ENCODE measurements at regions not wholly inside any gene's neighbourhood (a gene's known extent, or its start where the extent isn't known, plus 50 kb on each side); places are given as distances from the start of the nearest gene placed in this dataset.

GRCh38 chr6:90811596-90812226 is 224.8 kb upstream of the MAP3K7 start:
- no peak for ATAC-seq
- intact Hi-C loops (cut with DNase I, micrococcal nuclease): no loop called here
- DNase-seq: no peak

- ATAC-seq (no peak), DNase-seq (no peak)
- intact Hi-C loops (cut with DNase I, micrococcal nuclease): no loop called here
Observed at GRCh38 chr6:90809035-90809434, 222.2 kb upstream of the MAP3K7 start.

GRCh38 chr6:90807791-90808701 is 221.2 kb upstream of the MAP3K7 start:
- ATAC-seq: no peak
- no peak for DNase-seq
- intact Hi-C loops (cut with DNase I, micrococcal nuclease): no loop called here

DNA sequence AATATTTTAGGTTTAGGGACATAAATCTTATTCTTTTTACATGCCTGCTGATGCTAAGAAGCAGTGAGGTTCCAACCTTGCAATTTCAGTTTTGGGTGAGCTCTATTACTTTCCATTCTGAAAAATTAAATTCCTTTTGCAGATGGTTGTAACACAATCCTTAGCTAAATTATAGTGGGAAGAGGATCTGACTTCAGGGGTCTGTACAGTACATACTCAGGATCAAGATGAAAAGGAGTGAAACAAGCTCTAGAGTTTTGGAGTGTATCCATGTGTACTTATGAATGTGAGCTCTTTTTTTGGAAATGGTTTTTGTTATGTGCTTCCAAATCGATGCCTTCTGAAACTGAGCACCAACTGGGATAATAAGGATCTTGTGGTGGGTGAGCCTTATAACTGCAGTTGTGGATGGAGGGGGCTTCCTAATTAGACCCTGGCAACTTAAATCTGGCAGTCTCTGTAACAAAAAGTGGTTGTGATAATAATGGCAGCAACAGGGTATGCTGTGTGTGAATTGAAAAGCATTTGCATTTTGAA is 218.8 kb upstream of the MAP3K7 start:
- DNase-seq (no peak), ATAC-seq (no peak)
- intact Hi-C loops (cut with DNase I, micrococcal nuclease): no loop called here

DNA sequence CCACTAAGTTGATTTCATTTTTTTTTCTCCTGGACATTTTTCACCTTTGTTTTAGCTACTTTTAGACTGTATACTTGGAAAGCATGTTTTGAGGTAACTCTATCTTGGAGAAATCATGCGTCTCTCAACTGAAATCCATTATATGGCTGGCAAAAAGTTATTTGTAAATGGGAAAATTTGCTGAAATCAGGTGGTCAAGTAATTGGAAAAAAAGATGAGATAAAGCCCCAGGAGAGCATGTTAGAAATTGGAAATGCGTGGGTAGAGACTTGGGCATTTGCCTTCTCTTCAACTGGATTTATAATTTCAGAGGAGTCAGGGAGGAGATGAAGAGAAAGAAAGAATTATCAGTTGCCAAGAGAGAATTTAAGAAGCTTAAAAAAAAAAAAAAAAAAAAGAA is 217.1 kb upstream of the MAP3K7 start:
- DNase-seq (no peak), ATAC-seq (no peak)
- intact Hi-C loops (cut with DNase I, micrococcal nuclease): no loop called here

DNA sequence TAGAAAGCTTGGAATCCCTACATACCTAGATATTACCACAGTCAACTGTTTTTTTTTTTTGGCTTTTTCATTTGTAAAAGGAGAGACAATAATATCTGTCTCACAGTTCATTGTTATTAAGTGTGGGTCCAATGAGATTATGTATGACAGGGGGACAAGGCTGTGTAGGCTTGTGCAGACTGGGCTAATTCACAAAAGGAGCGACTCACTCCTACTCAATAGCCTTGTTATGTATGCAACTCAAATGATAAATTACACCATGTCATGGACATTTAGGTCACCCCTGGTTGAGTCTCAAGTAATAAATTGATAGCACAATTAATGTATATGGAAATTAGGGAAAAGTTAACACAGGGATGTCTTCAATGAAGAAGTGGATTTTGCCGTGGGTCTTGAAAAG is 208.2 kb upstream of the MAP3K7 start:
- DNase-seq (no peak), ATAC-seq (no peak)
- intact Hi-C loops (cut with DNase I, micrococcal nuclease): no loop called here

DNA sequence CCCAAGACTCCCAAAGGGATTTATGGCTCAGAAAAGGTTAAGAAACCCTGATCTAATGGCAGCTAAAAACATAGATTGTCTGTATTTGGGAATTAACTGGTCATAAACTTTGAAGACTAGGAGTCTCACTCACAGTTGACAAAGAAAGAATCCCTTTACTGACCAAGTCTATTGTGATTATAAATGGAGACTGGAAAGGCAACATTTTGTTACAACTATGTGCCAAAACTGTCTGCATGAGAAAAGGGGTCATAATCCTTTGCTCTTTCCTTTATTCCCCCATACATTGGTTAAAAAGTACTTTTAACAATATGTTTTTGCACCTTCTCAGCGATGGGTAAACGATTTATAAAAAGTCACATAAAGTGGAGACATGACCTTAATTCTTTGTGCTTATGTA is 206.9 kb upstream of the MAP3K7 start:
- intact Hi-C loops (cut with DNase I, micrococcal nuclease): no loop called here
- no peak for ATAC-seq

GRCh38 chr6:90790696-90791095 is 203.8 kb upstream of the MAP3K7 start:
- intact Hi-C loops (cut with DNase I, micrococcal nuclease): no loop called here
- DNase-seq (no peak), ATAC-seq (no peak)

More for the DNA sequence above, 206.9 kb upstream of the MAP3K7 start:
- no peak for DNase-seq

DNA sequence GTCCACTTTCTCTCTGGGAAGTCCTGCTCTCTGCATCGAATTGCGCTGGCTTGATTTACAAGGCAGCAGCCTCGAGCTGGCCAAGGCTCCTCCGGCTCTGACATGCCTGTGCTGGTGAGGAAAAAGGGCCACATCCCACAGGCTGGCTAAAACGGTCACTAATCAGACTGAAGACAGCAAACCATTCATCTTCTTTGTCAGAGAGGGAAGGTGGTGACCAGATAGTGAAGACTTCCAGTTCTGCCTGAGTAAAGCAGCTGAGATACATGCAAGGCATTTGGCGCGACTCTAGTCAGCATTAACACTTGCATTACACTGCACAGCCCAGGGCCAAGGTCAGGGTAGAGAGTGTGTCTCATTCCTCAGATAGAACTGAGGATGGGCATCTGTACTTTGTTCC is 203.2 kb upstream of the MAP3K7 start:
- DNase-seq: no peak
- no peak for ATAC-seq
- intact Hi-C loops (cut with DNase I, micrococcal nuclease): no loop called here

GRCh38 chr6:90788781-90789180 is 201.9 kb upstream of the MAP3K7 start:
- intact Hi-C loops (cut with DNase I, micrococcal nuclease): no loop called here
- no peak for ATAC-seq
- DNase-seq: no peak

- ATAC-seq (no peak), DNase-seq (no peak)
- intact Hi-C loops (cut with DNase I, micrococcal nuclease): no loop called here
Observed at GRCh38 chr6:90787446-90787845, 200.6 kb upstream of the MAP3K7 start.

DNA sequence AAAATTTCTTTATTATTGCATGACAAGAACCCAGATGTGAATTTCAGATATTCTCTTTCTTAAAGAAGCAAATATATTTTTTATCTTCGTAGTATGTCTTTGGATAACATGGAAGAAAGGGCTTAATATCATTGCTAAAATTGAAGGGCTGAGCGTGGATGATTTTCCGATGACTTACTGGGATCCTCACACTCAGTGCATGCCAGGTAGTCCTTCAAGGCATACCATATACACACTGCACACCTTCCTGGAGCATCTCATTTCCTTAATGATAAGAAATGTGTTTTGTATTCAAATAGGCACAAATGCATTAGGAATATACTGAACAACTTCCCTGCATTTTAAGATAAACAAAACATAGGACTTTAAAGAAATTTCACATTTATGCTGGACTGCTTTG is 193.9 kb upstream of the MAP3K7 start:
- no peak for ATAC-seq
- no peak for DNase-seq
- intact Hi-C loops (cut with DNase I, micrococcal nuclease): no loop called here

GRCh38 chr6:90780141-90780540 is 193.3 kb upstream of the MAP3K7 start:
- DNase-seq: no peak
- intact Hi-C loops (cut with DNase I, micrococcal nuclease): no loop called here
- no peak for ATAC-seq

- intact Hi-C loops (cut with DNase I, micrococcal nuclease): no loop called here
- no peak for ATAC-seq
- no peak for DNase-seq
Observed at GRCh38 chr6:90778417-90779203, 191.7 kb upstream of the MAP3K7 start.

GRCh38 chr6:90770778-90771177 is 183.9 kb upstream of the MAP3K7 start:
- DNase-seq (no peak), ATAC-seq (no peak)
- intact Hi-C loops (cut with DNase I, micrococcal nuclease): no loop called here

DNA sequence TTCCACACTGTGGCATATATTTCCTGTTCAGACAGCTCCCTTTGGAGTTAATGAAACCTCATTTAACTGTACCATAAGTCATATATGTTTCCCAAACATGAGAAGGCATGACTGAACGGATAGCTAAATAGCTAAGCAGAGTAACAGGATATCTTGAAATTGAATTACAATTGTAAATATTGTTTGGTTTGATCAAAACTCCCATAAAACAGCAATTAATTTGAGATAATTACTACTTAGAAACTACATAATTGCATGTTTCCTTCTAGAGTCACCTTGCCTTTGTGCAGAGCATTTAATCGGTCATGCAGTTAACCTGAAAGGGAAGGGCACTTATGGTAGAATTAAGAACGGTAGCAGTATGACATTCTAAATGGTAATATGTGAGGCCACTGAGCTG is 179.0 kb upstream of the MAP3K7 start:
- DNase-seq (no peak), ATAC-seq (no peak)
- intact Hi-C loops (cut with DNase I, micrococcal nuclease): no loop called here

- DNase-seq: no peak
- intact Hi-C loops (cut with DNase I, micrococcal nuclease): no loop called here
- no peak for ATAC-seq
Observed at GRCh38 chr6:90765491-90765890, 178.6 kb upstream of the MAP3K7 start.

DNA sequence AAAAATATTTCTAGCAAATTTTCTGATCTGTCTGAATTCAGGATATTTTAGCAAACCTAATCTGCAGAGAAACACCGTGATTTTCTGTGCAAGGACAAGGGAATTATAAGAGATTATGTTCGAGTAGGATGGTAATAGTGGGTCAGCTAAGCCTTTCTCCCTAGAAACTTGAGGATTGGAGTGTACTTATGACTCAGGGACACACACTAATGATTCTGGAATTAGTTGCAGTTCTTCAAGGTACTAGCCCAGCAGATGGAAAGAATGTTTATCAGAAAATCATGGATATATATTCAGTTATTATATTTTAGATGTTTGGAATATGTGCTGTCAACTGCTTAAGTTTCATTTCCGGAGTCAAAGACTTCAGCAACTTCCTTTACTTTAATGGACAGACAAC is 177.1 kb upstream of the MAP3K7 start:
- no peak for ATAC-seq
- DNase-seq: no peak
- intact Hi-C loops (cut with DNase I, micrococcal nuclease): no loop called here

- ATAC-seq: no peak
- intact Hi-C loops (cut with DNase I, micrococcal nuclease): no loop called here
- no peak for DNase-seq
Observed at GRCh38 chr6:90759664-90760063, 172.8 kb upstream of the MAP3K7 start.

DNA sequence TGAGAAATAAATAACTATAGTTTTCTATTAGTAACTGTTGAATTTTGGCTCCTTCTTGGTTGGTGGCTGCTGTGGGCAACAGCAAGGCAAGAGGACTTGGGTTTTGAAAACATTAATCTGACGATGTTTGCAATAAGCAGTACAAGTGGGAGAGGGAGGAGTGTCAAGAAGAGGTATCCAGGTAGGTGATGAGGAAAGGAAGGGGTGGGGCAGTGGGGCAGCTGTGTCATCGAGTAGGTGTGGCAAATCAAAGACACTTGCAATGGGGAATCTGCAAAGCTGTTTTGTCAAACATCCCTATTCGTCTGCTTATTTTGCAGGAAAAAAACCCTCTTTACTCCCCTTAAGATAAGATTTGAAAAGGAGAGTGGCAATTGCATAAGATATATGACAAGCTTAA is 171.9 kb upstream of the MAP3K7 start:
- ATAC-seq: no peak
- intact Hi-C loops (cut with DNase I, micrococcal nuclease): no loop called here

More for the DNA sequence above, 171.9 kb upstream of the MAP3K7 start:
- no peak for DNase-seq
